ENCODE measurements at regions not wholly inside any gene's neighbourhood (a gene's known extent, or its start where the extent isn't known, plus 50 kb on each side); places are given as distances from the start of the nearest gene placed in this dataset.

- TF ChIP-seq CTCF (IDR thresholded peaks at IDR 0.05; ENCODE audit: poor library complexity) (no peak), EZH2 (IDR thresholded peaks at IDR 0.05; ENCODE audit: borderline replicate concordance) (no peak)
Observed at GRCh38 chr10:44564790-44565189, 179.9 kb upstream of the CXCL12 start.

Measured in hepatocyte (in vitro differentiated cells).